ENCODE measurements at regions not wholly inside any gene's neighbourhood (a gene's known extent, or its start where the extent isn't known, plus 50 kb on each side); places are given as distances from the start of the nearest gene placed in this dataset.

DNA sequence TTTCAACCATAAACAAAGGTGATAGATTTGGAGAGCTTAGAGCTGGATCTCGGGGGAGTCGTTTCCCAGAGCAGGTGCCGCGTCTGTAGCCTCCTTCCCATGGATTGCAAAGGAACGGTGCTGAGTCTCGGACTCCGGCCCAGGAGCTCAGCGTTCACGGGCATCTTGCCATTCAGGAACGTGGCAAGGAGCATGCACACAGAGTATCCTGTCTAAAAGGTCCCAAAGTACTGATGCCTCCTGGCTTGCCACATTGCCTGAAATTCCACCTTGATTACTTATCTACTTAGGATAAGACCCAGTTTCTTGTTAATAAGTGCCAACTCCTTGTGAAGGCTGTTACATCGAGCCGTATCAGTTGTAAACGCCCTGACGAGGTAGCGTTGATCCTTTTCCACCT, 197.8 kb upstream of the MYT1L start (continued):
- TF ChIP-seq, protein P1, sequence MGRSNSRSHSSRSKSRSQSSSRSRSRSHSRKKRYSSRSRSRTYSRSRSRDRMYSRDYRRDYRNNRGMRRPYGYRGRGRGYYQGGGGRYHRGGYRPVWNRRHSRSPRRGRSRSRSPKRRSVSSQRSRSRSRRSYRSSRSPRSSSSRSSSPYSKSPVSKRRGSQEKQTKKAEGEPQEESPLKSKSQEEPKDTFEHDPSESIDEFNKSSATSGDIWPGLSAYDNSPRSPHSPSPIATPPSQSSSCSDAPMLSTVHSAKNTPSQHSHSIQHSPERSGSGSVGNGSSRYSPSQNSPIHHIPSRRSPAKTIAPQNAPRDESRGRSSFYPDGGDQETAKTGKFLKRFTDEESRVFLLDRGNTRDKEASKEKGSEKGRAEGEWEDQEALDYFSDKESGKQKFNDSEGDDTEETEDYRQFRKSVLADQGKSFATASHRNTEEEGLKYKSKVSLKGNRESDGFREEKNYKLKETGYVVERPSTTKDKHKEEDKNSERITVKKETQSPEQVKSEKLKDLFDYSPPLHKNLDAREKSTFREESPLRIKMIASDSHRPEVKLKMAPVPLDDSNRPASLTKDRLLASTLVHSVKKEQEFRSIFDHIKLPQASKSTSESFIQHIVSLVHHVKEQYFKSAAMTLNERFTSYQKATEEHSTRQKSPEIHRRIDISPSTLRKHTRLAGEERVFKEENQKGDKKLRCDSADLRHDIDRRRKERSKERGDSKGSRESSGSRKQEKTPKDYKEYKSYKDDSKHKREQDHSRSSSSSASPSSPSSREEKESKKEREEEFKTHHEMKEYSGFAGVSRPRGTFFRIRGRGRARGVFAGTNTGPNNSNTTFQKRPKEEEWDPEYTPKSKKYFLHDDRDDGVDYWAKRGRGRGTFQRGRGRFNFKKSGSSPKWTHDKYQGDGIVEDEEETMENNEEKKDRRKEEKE (IDR thresholded peaks at IDR 0.05), result no peak
- no peak for TF ChIP-seq MYC (IDR thresholded peaks at IDR 0.05; ENCODE audit: insufficient read depth, insufficient read length, insufficient replicate concordance, low read length, severe bottlenecking)
- no peak for TF ChIP-seq MEF2A (IDR thresholded peaks at IDR 0.05; ENCODE audit: insufficient read depth, low read depth, low read length)

DNA sequence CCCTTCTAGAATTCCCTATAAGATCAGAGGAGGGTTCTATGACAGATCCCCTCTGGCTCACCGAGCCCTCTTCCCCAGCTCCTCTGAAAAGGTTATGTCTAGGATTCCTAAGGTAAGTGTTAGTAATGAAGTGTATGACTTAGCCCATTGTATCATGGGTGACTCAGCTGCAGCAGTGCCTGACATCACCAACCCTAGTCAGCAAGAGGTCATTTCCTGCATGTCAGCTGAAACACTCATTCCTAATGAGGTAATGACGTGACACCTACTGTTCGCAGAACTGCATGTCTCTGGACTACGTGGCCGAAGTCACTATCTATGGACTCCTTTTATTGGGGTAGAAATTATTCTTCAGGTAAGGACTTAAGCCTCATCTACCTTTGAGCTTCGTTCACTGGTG, 196.1 kb upstream of the MYT1L start:
- H3K27me3 ChIP-seq (replicated peaks in 1 of 2; ENCODE audit: control insufficient read depth in 2 of 2, insufficient read depth in 2 of 2, low read length in 1 of 2), result no peaks in the 10 kb centered on the region
- H3K9ac ChIP-seq (ENCODE audit: control insufficient read depth, insufficient read depth, low read length), result no peak overlapping the region
- H3K9me3 ChIP-seq (replicated peaks; ENCODE audit: control insufficient read depth, insufficient read depth, low read length), result no peaks in the 10 kb centered on the region
- ChIA-PET RAD21 (ENCODE audit: unreplicated experiment) (no interaction called here), CTCF (no interaction called here), POLR2A (no interaction called here), SMC1A (ENCODE audit: uncharacterized antibody, unreplicated experiment) (no interaction called here)
- intact Hi-C loops (cut with micrococcal nuclease; ENCODE audit: unreplicated experiment) (no loop called here), in situ Hi-C loops (cut with MboI) (no loop called here)
- H2AFZ ChIP-seq (ENCODE audit: control insufficient read depth, low read depth, low read length), result no peak overlapping the region
- 0% methylated on average over 6 of the region's 6 CpGs for WGBS (ENCODE audit: insufficient coverage, insufficient replicate concordance, low lambda C conversion rate, missing lambda C conversion rate)
- H3K4me3 ChIP-seq, result no peak overlapping the region
- FAIRE-seq (no peak), ATAC-seq (no peak), DNase-seq (ENCODE audit: low read depth, low spot score) (no peak)
- H3K36me3 ChIP-seq (ENCODE audit: control insufficient read depth in 2 of 2, insufficient read depth in 2 of 2, low read length in 1 of 2), result no peaks in the 10 kb centered on the region
- no TSS peak for BruUV-seq (replicated peaks)
- no peaks in the 10 kb centered on the region for H3K4me1 ChIP-seq (ENCODE audit: control insufficient read depth, insufficient read depth, low read length)
- no peak for TF ChIP-seq CEBPB (IDR thresholded peaks at IDR 0.05; ENCODE audit: borderline replicate concordance in 1 of 2, low read depth in 2 of 2, low read length in 2 of 2)
- TF ChIP-seq NFXL1 (IDR thresholded peaks at IDR 0.05; ENCODE audit: borderline replicate concordance), result no peak
- TF ChIP-seq RELA (IDR thresholded peaks at IDR 0.05; ENCODE audit: borderline replicate concordance, partially characterized antibody), result no peak
- no peak overlapping the region for H3K27ac ChIP-seq (ENCODE audit: control insufficient read depth, insufficient read depth)
- H3K4me2 ChIP-seq (ENCODE audit: control insufficient read depth, insufficient read depth), result no peak overlapping the region
- H3K79me2 ChIP-seq (ENCODE audit: control insufficient read depth, insufficient read depth, low read length), result no peaks in the 10 kb centered on the region
- H4K20me1 ChIP-seq (ENCODE audit: control insufficient read depth, insufficient read depth), result no peaks in the 10 kb centered on the region

Measured in GM12878 (cell line).